ENCODE measurements at regions not wholly inside any gene's neighbourhood (a gene's known extent, or its start where the extent isn't known, plus 50 kb on each side); places are given as distances from the start of the nearest gene placed in this dataset.
"Not testable (repeated sequence)": the region's sequence is repeated elsewhere in the genome, so short reads cannot be mapped to it uniquely, and the experiment has no call there.

DNA sequence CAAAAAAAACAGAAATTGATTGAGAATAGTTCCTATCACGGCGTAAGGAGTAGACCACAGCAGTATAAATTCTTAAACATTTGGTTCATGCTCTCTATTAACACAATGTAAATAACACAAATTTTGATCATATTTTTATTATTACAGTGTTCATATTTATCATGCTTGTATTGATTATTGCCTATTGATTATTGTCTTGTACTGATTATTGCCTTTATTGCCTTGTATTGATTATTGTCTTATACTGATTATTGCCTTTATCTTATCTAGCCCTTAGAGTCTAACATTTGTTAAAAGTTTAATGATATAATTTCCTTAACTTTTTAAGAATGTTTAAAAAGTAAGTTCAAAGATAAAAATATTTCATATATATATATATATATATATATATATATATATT, 460.7 kb downstream of the KCNT2 start:
- Histone ChIP-seq H3K79me2 (ENCODE audit: insufficient read depth, low read length) (no peaks in the 10 kb centered on the region), H3K36me3 (ENCODE audit: control insufficient read depth in 1 of 2, insufficient read depth in 2 of 2, low read length in 2 of 2) (no peaks in the 10 kb centered on the region), H3K9me3 (ENCODE audit: control insufficient read depth in 1 of 2, insufficient read depth in 1 of 2, low read depth in 1 of 2, low read length in 2 of 2) (no peaks in the 10 kb centered on the region), H3K9ac (ENCODE audit: low read length) (no peak overlapping the region), H3K4me2 (ENCODE audit: low read length) (no peak overlapping the region), H3K27me3 (ENCODE audit: insufficient read depth, low read length) (no peaks in the 10 kb centered on the region), H2AFZ (ENCODE audit: low read depth, low read length, poor library complexity, severe bottlenecking) (no peak overlapping the region), H3K4me1 (ENCODE audit: control insufficient read depth in 1 of 2, insufficient read depth in 2 of 2, low read length in 2 of 2) (no peaks in the 10 kb centered on the region), H4K20me1 (ENCODE audit: insufficient read depth) (no peaks in the 10 kb centered on the region), H3K9me2 (ENCODE audit: insufficient read depth) (no peaks in the 10 kb centered on the region), H3K4me3 (replicated peaks in 1 of 2; ENCODE audit: low read depth in 1 of 2, low read length in 2 of 2) (no peak overlapping the region), H3K27ac (ENCODE audit: low read depth, low read length) (no peak overlapping the region)
- ATAC-seq (no peak), DNase-seq (ENCODE audit: low read depth, low spot score) (no peak)
- ChIA-PET RAD21 (ENCODE audit: low non-redundant PET in 1 of 2, low total read pairs in 2 of 2, uncharacterized antibody in 2 of 2, unreplicated experiment in 2 of 2) (interaction anchor here in 1 of 2 experiments (1.3 kb wide), 1 partner anchor 163 kb away, joined by 3 read pairs; no protein-coding TSS in a partner anchor), POLR2A (no interaction called here), CTCF (interaction anchor here (1.1 to 4.6 kb wide), 4 partner anchors 162 to 514 kb away, joined by 3 to 63 read pairs (median 6); no protein-coding TSS in a partner anchor)
- no TSS peak for BruUV-seq (replicated peaks)
- TF ChIP-seq YY1 (IDR thresholded peaks at IDR 0.05; ENCODE audit: extremely low read depth, insufficient replicate concordance, low read depth, low read length) (no peak), EZH2phosphoT487 (IDR thresholded peaks at IDR 0.05; ENCODE audit: borderline replicate concordance) (no peak), POLR2A (IDR thresholded peaks at IDR 0.05; ENCODE audit: borderline replicate concordance, extremely low read depth, insufficient read depth, insufficient read length) (no peak), ELF1 (IDR thresholded peaks at IDR 0.05; ENCODE audit: borderline replicate concordance, low read depth) (no peak), SIN3A (IDR thresholded peaks at IDR 0.05; ENCODE audit: low read depth) (no peak), TCF7L2 (IDR thresholded peaks at IDR 0.05; ENCODE audit: borderline replicate concordance, extremely low read depth, insufficient read depth, insufficient read length) (no peak), ZFX (IDR thresholded peaks at IDR 0.05) (no peak), CEBPB (IDR thresholded peaks at IDR 0.05; ENCODE audit: low read depth) (no peak), RAD21 (IDR thresholded peaks at IDR 0.05; ENCODE audit: low read depth) (no peak), ZNF274 (IDR thresholded peaks at IDR 0.05; ENCODE audit: low read depth, low read length) (no peak), EGR1 (IDR thresholded peaks at IDR 0.05; ENCODE audit: low read depth) (no peak), CBX3 (IDR thresholded peaks at IDR 0.05; ENCODE audit: low read depth) (no peak), SP1 (IDR thresholded peaks at IDR 0.05; ENCODE audit: low read depth) (no peak), JUND (IDR thresholded peaks at IDR 0.05) (no peak), FOSL1 (IDR thresholded peaks at IDR 0.05; ENCODE audit: low read depth) (no peak)
- TF ChIP-seq, protein P1, sequence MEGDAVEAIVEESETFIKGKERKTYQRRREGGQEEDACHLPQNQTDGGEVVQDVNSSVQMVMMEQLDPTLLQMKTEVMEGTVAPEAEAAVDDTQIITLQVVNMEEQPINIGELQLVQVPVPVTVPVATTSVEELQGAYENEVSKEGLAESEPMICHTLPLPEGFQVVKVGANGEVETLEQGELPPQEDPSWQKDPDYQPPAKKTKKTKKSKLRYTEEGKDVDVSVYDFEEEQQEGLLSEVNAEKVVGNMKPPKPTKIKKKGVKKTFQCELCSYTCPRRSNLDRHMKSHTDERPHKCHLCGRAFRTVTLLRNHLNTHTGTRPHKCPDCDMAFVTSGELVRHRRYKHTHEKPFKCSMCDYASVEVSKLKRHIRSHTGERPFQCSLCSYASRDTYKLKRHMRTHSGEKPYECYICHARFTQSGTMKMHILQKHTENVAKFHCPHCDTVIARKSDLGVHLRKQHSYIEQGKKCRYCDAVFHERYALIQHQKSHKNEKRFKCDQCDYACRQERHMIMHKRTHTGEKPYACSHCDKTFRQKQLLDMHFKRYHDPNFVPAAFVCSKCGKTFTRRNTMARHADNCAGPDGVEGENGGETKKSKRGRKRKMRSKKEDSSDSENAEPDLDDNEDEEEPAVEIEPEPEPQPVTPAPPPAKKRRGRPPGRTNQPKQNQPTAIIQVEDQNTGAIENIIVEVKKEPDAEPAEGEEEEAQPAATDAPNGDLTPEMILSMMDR (IDR thresholded peaks at IDR 0.05 in 2 of 3, conservative IDR thresholded peaks at IDR 0.05 in 1 of 3; ENCODE audit: borderline replicate concordance in 1 of 3, insufficient read depth in 1 of 3, low read depth in 2 of 3, low read length in 2 of 3), result no peak
- intact Hi-C loops (cut with micrococcal nuclease), result no loop called here

DNA sequence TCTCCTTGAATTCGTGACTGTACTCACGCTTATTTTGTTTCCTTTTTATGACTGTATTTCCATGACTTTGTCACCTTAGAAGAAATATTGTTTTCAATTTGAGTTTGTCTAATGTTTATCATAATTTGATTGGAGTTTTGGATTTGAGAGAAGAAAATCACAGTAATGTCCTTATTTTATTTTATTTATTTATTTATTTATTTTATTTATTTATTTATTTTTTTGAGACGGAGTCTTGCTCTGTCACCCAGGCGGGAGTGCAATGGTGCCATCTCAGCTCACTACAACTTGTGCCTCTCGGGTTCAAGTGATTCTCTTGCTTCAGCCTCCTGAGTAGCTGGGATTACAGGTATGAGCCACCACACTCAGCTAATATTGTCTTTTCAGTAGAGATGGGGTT, 463.1 kb downstream of the KCNT2 start:
- H3K4me2 ChIP-seq (ENCODE audit: low read length); H3K79me2 ChIP-seq (ENCODE audit: insufficient read depth, low read length); H3K4me1 ChIP-seq (ENCODE audit: control insufficient read depth in 1 of 2, insufficient read depth in 2 of 2, low read length in 2 of 2); RAD21 ChIA-PET (ENCODE audit: low non-redundant PET in 1 of 2, low total read pairs in 2 of 2, uncharacterized antibody in 2 of 2, unreplicated experiment in 2 of 2); H2AFZ ChIP-seq (ENCODE audit: low read depth, low read length, poor library complexity, severe bottlenecking); H3K27ac ChIP-seq (ENCODE audit: low read depth, low read length); BruUV-seq (replicated peaks); H3K27me3 ChIP-seq (ENCODE audit: insufficient read depth, low read length); H3K9ac ChIP-seq (ENCODE audit: low read length); DNase-seq (ENCODE audit: low read depth, low spot score); H3K36me3 ChIP-seq (ENCODE audit: control insufficient read depth in 1 of 2, insufficient read depth in 2 of 2, low read length in 2 of 2); H3K9me3 ChIP-seq (ENCODE audit: control insufficient read depth in 1 of 2, insufficient read depth in 1 of 2, low read depth in 1 of 2, low read length in 2 of 2); H4K20me1 ChIP-seq (ENCODE audit: insufficient read depth); H3K9me2 ChIP-seq (ENCODE audit: insufficient read depth); H3K4me3 ChIP-seq (replicated peaks in 1 of 2; ENCODE audit: low read depth in 1 of 2, low read length in 2 of 2); POLR2A ChIA-PET; ATAC-seq: not testable (repeated sequence)
- intact Hi-C loops (cut with micrococcal nuclease), result loop anchor here (2.0 kb wide), 1 partner anchor 204 kb away; no protein-coding TSS in a partner anchor
- CTCF ChIA-PET, result interaction anchor here (4.6 kb wide), 1 partner anchor 164 kb away, joined by 63 read pairs; no protein-coding TSS in a partner anchor

All from HCT116 (cell line).